Peyer's patch (tissue), 4 donors: ENCODE measurements at regions not wholly inside any gene's neighbourhood (a gene's known extent, or its start where the extent isn't known, plus 50 kb on each side); places are given as distances from the start of the nearest gene placed in this dataset.

Source experiments
- DNase-seq, 3 donors: peaks; one replicate each; pipeline ENCODE4 v3.0.0-alpha.2; 2017 to 2019
- H3K27ac ChIP-seq, 4 donors: fragments of 200-600 bp; sonication (generic); one replicate each; pipeline ENCODE4 v1.5.1; 2016 to 2019
- H3K27me3 ChIP-seq, 2 donors: fragments of 200-600 bp; sonication (generic); one replicate each; pipeline ENCODE4 v1.5.1; 2019
- H3K36me3 ChIP-seq, 3 donors: fragments of 200-600 bp; sonication (generic); one replicate each; pipeline ENCODE4 v1.5.1; 2016 to 2019
- H3K4me1 ChIP-seq, 4 donors: fragments of 200-600 bp; sonication (generic); one replicate each; pipeline ENCODE4 v1.5.1; 2016 to 2019
- H3K4me3 ChIP-seq, 4 donors: fragments of 200-600 bp; sonication (generic); 1 replicate in 3 of 4; 2 replicates in 1 of 4; pipeline ENCODE4 v1.5.1; 2016 to 2019; ENCODE audit warnings: mild to moderate bottlenecking in 1 of 4
- H3K9me3 ChIP-seq, 4 donors: fragments of 200-600 bp; sonication (generic); one replicate each; pipeline ENCODE4 v1.5.1; 2016 to 2019; ENCODE audit warnings: mild to moderate bottlenecking in 1 of 4
- POLR2A ChIP-seq, 2 donors: fragments of 450-650 bp; IDR thresholded peaks; one replicate each; pipeline ENCODE4 v1.5.1; 2017; ENCODE audit warnings: antibody characterized with exemption in 2 of 2, mild to moderate bottlenecking in 2 of 2, moderate library complexity in 2 of 2
- TF ChIP-seq, protein P1 (sequence below), 6 experiments: fragments of 450-650 bp in 4 of 6; fragments of 200-600 bp in 2 of 6; sonication (generic) in 1 of 6; IDR thresholded peaks; one replicate each; pipeline ENCODE4 v1.5.1; 2017 to 2019; ENCODE audit warnings: antibody characterized with exemption in 6 of 6, mild to moderate bottlenecking in 3 of 6, moderate library complexity in 1 of 6

- H3K9me3 ChIP-seq: no peaks in the 10 kb centered on the region
- no peaks in the 10 kb centered on the region for H3K4me1 ChIP-seq
- no peak for TF ChIP-seq POLR2A (IDR thresholded peaks at IDR 0.05)
- TF ChIP-seq, protein P1, sequence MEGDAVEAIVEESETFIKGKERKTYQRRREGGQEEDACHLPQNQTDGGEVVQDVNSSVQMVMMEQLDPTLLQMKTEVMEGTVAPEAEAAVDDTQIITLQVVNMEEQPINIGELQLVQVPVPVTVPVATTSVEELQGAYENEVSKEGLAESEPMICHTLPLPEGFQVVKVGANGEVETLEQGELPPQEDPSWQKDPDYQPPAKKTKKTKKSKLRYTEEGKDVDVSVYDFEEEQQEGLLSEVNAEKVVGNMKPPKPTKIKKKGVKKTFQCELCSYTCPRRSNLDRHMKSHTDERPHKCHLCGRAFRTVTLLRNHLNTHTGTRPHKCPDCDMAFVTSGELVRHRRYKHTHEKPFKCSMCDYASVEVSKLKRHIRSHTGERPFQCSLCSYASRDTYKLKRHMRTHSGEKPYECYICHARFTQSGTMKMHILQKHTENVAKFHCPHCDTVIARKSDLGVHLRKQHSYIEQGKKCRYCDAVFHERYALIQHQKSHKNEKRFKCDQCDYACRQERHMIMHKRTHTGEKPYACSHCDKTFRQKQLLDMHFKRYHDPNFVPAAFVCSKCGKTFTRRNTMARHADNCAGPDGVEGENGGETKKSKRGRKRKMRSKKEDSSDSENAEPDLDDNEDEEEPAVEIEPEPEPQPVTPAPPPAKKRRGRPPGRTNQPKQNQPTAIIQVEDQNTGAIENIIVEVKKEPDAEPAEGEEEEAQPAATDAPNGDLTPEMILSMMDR (IDR thresholded peaks at IDR 0.05): no peak
- no peaks in the 10 kb centered on the region for H3K27me3 ChIP-seq
- no peak for DNase-seq
- H3K4me3 ChIP-seq: no peak overlapping the region
- no peaks in the 10 kb centered on the region for H3K36me3 ChIP-seq
- no peak overlapping the region for H3K27ac ChIP-seq
Measured at GRCh38 chr6:10019851-10020250, 395.0 kb downstream of the TFAP2A start.

- H3K4me3 ChIP-seq: no peak overlapping the region
- TF ChIP-seq POLR2A (IDR thresholded peaks at IDR 0.05): no peak
- TF ChIP-seq, protein P1 (IDR thresholded peaks at IDR 0.05): no peak
- no peaks in the 10 kb centered on the region for H3K36me3 ChIP-seq
- DNase-seq: no peak
- H3K27me3 ChIP-seq: no peaks in the 10 kb centered on the region
- H3K4me1 ChIP-seq: no peaks in the 10 kb centered on the region
- H3K27ac ChIP-seq: no peak overlapping the region
- peaks cover 0 to 2% (median 0%) of the 10 kb centered on the region in 4 donors for H3K9me3 ChIP-seq
Measured at GRCh38 chr6:10014557-10014956, 400.3 kb downstream of the TFAP2A start.

GRCh38 chr6:10000551-10000950, 414.3 kb downstream of the TFAP2A start:
- Histone ChIP-seq H3K27ac (no peak overlapping the region), H3K9me3 (no peaks in the 10 kb centered on the region), H3K4me1 (no peaks in the 10 kb centered on the region), H3K36me3 (no peaks in the 10 kb centered on the region), H3K4me3 (no peak overlapping the region), H3K27me3 (no peaks in the 10 kb centered on the region)
- no peak for DNase-seq
- TF ChIP-seq POLR2A (IDR thresholded peaks at IDR 0.05): no peak
- TF ChIP-seq, protein P1 (IDR thresholded peaks at IDR 0.05): no peak

DNA sequence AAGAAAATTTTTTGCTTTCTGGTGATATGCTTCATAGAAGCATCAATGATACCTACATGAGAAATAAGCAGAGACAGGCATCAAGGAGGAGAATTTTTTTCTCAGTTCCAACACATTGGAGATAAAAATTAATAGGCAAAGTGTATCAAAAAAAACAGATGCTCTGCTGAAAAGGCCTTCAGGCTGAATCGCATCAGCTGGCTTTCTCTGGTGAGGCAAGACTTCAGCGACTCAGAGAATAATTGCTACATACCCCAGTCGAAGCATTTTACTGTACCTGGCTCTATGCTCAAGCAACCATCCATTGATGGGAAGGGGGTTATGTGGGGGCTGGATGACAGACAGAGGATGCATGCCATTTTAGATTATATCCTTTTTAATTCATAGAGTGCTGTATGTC, 415.1 kb downstream of the TFAP2A start:
- Histone ChIP-seq H3K27ac (no peak overlapping the region), H3K36me3 (no peaks in the 10 kb centered on the region), H3K9me3 (no peaks in the 10 kb centered on the region), H3K4me1 (no peaks in the 10 kb centered on the region), H3K27me3 (no peaks in the 10 kb centered on the region), H3K4me3 (no peak overlapping the region)
- DNase-seq: no peak
- TF ChIP-seq POLR2A (IDR thresholded peaks at IDR 0.05): no peak
- TF ChIP-seq, protein P1 (IDR thresholded peaks at IDR 0.05): no peak

- Histone ChIP-seq H3K27me3 (no peaks in the 10 kb centered on the region), H3K36me3 (no peaks in the 10 kb centered on the region), H3K27ac (no peak overlapping the region), H3K4me1 (no peaks in the 10 kb centered on the region), H3K9me3 (no peaks in the 10 kb centered on the region), H3K4me3 (no peak overlapping the region)
- DNase-seq: no peak
- TF ChIP-seq POLR2A (IDR thresholded peaks at IDR 0.05): no peak
- TF ChIP-seq, protein P1 (IDR thresholded peaks at IDR 0.05): no peak
Measured at GRCh38 chr6:9986273-9986672, 428.6 kb downstream of the TFAP2A start.

DNA sequence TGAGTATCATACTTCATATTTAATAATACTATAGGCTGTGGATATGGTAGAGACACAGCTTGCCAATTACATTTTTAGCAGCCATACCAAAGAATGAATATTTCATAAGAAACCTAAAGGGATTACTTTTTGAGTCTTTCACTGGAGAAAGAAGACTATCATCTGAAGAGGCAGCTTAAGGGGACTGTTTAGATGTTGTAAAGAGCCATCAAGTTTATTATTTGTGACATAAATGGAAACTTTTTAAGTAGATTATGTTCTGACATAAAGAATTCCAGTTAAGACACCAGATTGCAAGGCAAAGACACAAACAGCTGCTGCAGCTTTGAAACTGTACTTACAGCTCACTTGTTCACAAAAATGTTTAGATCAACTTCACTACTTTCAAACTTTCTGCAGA, 429.4 kb downstream of the TFAP2A start:
- no peak for TF ChIP-seq POLR2A (IDR thresholded peaks at IDR 0.05)
- H3K27ac ChIP-seq: no peak overlapping the region
- H3K4me3 ChIP-seq: no peak overlapping the region
- H3K4me1 ChIP-seq: no peaks in the 10 kb centered on the region
- H3K36me3 ChIP-seq: no peaks in the 10 kb centered on the region
- no peaks in the 10 kb centered on the region for H3K9me3 ChIP-seq
- no peaks in the 10 kb centered on the region for H3K27me3 ChIP-seq
- DNase-seq: no peak
